H9 (cell line): ENCODE measurements at regions not wholly inside any gene's neighbourhood (a gene's known extent, or its start where the extent isn't known, plus 50 kb on each side); places are given as distances from the start of the nearest gene placed in this dataset.

Source experiments
- DNase-seq: peaks from one replicate; pipeline ENCODE4 v3.0.0-alpha.2; 2017
- H2AFZ ChIP-seq: one replicate; pipeline ENCODE4 v1.6.1; 2013; ENCODE audit warnings: mild to moderate bottlenecking, low read length, control low read depth, moderate library complexity
- H2AK5ac ChIP-seq: 2 replicates; pipeline ENCODE4 v1.6.1; 2013; ENCODE audit warnings: low read length, control low read depth, mixed read lengths; ENCODE audit not compliant: insufficient read length
- H2BK120ac ChIP-seq: one replicate; pipeline ENCODE4 v1.6.1; 2013; ENCODE audit warnings: low read depth, mild to moderate bottlenecking, low read length, control low read depth, inconsistent platforms; ENCODE audit not compliant: poor library complexity, severe bottlenecking
- H2BK12ac ChIP-seq: 2 replicates; pipeline ENCODE4 v1.6.1; 2013; ENCODE audit warnings: low read length, control low read depth, mixed read lengths, low read depth; ENCODE audit not compliant: insufficient read length
- H2BK15ac ChIP-seq: 2 replicates; pipeline ENCODE4 v1.6.1; 2013; ENCODE audit warnings: low read depth, low read length, control low read depth
- H2BK20ac ChIP-seq: one replicate; pipeline ENCODE4 v1.6.1; 2013; ENCODE audit warnings: low read depth, mild to moderate bottlenecking, low read length, control low read depth, inconsistent platforms; ENCODE audit not compliant: poor library complexity, severe bottlenecking
- H2BK5ac ChIP-seq: 2 replicates; pipeline ENCODE4 v1.6.1; 2013; ENCODE audit warnings: low read length, control low read depth, mixed read lengths; ENCODE audit not compliant: insufficient read length
- H3K14ac ChIP-seq: 2 replicates; pipeline ENCODE4 v1.6.1; 2013; ENCODE audit warnings: low read length, control low read depth; ENCODE audit not compliant: insufficient read depth
- H3K18ac ChIP-seq: 2 replicates; pipeline ENCODE4 v1.6.1; 2013; ENCODE audit warnings: low read depth, mild to moderate bottlenecking, mixed read lengths, low read length, control low read depth; ENCODE audit not compliant: insufficient read length
- H3K23ac ChIP-seq: 2 replicates; pipeline ENCODE4 v1.6.1; 2013; ENCODE audit warnings: low read length, control low read depth, mixed read lengths, low read depth; ENCODE audit not compliant: insufficient read length
- H3K23me2 ChIP-seq: 2 replicates; pipeline ENCODE4 v1.6.1; 2013; ENCODE audit warnings: low read depth, mild to moderate bottlenecking, mixed read lengths, low read length, control low read depth; ENCODE audit not compliant: insufficient read length, poor library complexity, severe bottlenecking
- H3K27ac ChIP-seq: 2 replicates; pipeline ENCODE4 v1.5.1; 2013; ENCODE audit warnings: low read length, control low read depth, mixed read lengths, low read depth; ENCODE audit not compliant: insufficient read length
- H3K27me3 ChIP-seq: 2 replicates; pipeline ENCODE4 v1.6.1; 2013; ENCODE audit warnings: low read length, control low read depth, inconsistent platforms; ENCODE audit not compliant: insufficient read depth
- H3K4ac ChIP-seq: 2 replicates; pipeline ENCODE4 v1.6.1; 2013; ENCODE audit warnings: low read depth, mild to moderate bottlenecking, control low read depth, inconsistent platforms, low read length, moderate library complexity
- H3K4me1 ChIP-seq: 2 replicates; pipeline ENCODE4 v1.6.1; 2013; ENCODE audit warnings: low read length, control low read depth, inconsistent platforms; ENCODE audit not compliant: insufficient read depth
- H3K4me2 ChIP-seq: 2 replicates; pipeline ENCODE4 v1.6.1; 2013; ENCODE audit warnings: low read length, control low read depth, mixed read lengths; ENCODE audit not compliant: insufficient read length, insufficient read depth
- H3K56ac ChIP-seq: 2 replicates; pipeline ENCODE4 v1.6.1; 2013; ENCODE audit warnings: low read depth, mild to moderate bottlenecking, mixed read lengths, low read length, control low read depth; ENCODE audit not compliant: insufficient read length
- H3K79me1 ChIP-seq: 2 replicates; pipeline ENCODE4 v1.6.1; 2013; ENCODE audit warnings: low read depth, mild to moderate bottlenecking, moderate library complexity, low read length, control low read depth, inconsistent platforms; ENCODE audit not compliant: insufficient read depth, poor library complexity, severe bottlenecking
- H3K79me2 ChIP-seq: 2 replicates; pipeline ENCODE4 v1.6.1; 2013; ENCODE audit warnings: low read length, control low read depth, inconsistent platforms; ENCODE audit not compliant: insufficient read depth
- H3K9ac ChIP-seq: 2 replicates; pipeline ENCODE4 v1.6.1; 2013; ENCODE audit warnings: low read length, control low read depth, mixed read lengths; ENCODE audit not compliant: insufficient read length; ENCODE audit errors: extremely low read depth
- H3K9me3 ChIP-seq: one replicate; pipeline ENCODE4 v1.6.1; 2013; ENCODE audit warnings: low read depth, low read length, inconsistent platforms; ENCODE audit not compliant: control insufficient read depth
- H3T11ph ChIP-seq: one replicate; pipeline ENCODE4 v1.6.1; 2013; ENCODE audit warnings: mild to moderate bottlenecking, low read length, control low read depth, inconsistent platforms
- H4K20me1 ChIP-seq: one replicate; pipeline ENCODE4 v1.6.1; 2013; ENCODE audit not compliant: control insufficient read depth, insufficient read length, insufficient read depth
- H4K5ac ChIP-seq: 2 replicates; pipeline ENCODE4 v1.6.1; 2013; ENCODE audit warnings: low read depth, mild to moderate bottlenecking, mixed read lengths, low read length, control low read depth; ENCODE audit not compliant: insufficient read length
- H4K8ac ChIP-seq: replicated peaks from 2 replicates; pipeline ENCODE4 v1.6.1; 2013; ENCODE audit warnings: low read length, control low read depth, mixed read lengths, low read depth; ENCODE audit not compliant: insufficient read length
- H4K91ac ChIP-seq: 2 replicates; pipeline ENCODE4 v1.6.1; 2013; ENCODE audit warnings: low read depth, mild to moderate bottlenecking, moderate library complexity, mixed read lengths, low read length, control low read depth; ENCODE audit not compliant: insufficient read length
- H3K27ac Mint-ChIP-seq, 3 experiments: 2 replicates in 2 of 3; 3 replicates in 1 of 3; pipeline ENCODE4 v1.8.0; 2020 to 2021; ENCODE audit warnings: mixed read lengths in 3 of 3, mild to moderate bottlenecking in 1 of 3, moderate library complexity in 1 of 3
- H3K27me3 Mint-ChIP-seq: 2 replicates; pipeline ENCODE4 v1.8.0; 2021; ENCODE audit warnings: low read depth, mild to moderate bottlenecking, moderate library complexity, mixed read lengths
- H3K36me3 Mint-ChIP-seq, 3 experiments: 2 replicates in 2 of 3; 3 replicates in 1 of 3; pipeline ENCODE4 v1.8.0; 2020 to 2021; ENCODE audit warnings: low read depth in 3 of 3, mixed read lengths in 3 of 3; ENCODE audit not compliant: insufficient read depth in 1 of 3
- H3K4me1 Mint-ChIP-seq, 2 experiments: 2 replicates each; pipeline ENCODE4 v1.8.0; 2020; ENCODE audit warnings: mixed read lengths in 2 of 2
- H3K4me3 Mint-ChIP-seq, 2 experiments: 2 replicates in 1 of 2; 3 replicates in 1 of 2; pipeline ENCODE4 v1.8.0; 2020 to 2021; ENCODE audit warnings: mild to moderate bottlenecking in 2 of 2, mixed read lengths in 2 of 2, moderate library complexity in 1 of 2
- H3K9me3 Mint-ChIP-seq, 2 experiments: 2 replicates in 1 of 2; 3 replicates in 1 of 2; pipeline ENCODE4 v1.8.0; 2020; ENCODE audit warnings: mild to moderate bottlenecking in 2 of 2, mixed read lengths in 2 of 2, moderate library complexity in 1 of 2
- WGBS: extraction: QIAGEN DNeasy Blood & Tissue Kit; methylation state at CpG from one replicate; pipeline ENCODE4 v1.1.7; 2013; ENCODE audit warnings: missing lambda C conversion rate, low lambda C conversion rate, mixed read lengths; ENCODE audit not compliant: insufficient read length; ENCODE audit errors: extremely low coverage; 5-methylcytosine and 5-hydroxymethylcytosine counted together
- TF ChIP-seq, protein P1 (sequence below): fragments of 200-600 bp; sonication (generic); conservative IDR thresholded peaks from 3 replicates; pipeline ENCODE4 v1.8.0; 2021; ENCODE audit warnings: antibody characterized with exemption, mild to moderate bottlenecking

DNA sequence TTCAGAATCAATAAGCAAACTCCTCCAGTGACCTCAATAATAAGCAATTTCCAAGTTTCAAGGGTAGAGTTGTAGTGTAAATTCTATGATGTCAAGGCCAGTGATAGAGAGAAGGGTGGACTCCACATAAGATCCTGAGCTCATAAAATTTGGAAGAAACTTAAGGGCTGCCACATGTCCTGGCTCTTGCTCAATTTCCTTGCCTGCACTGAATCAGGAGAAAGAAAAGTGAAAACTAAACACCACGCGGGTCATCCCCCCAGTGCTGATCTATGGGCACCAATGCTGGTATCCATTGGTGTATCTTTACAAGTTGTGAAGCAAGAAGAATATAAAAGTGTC, 392.0 kb upstream of the INTU start:
- Histone ChIP-seq H3K4me1 (no peaks in the 10 kb centered on the region), H2BK20ac (no peak overlapping the region), H3K56ac (no peak overlapping the region), H3T11ph (no peak overlapping the region), H3K23ac (no peak overlapping the region), H3K27me3 (no peaks in the 10 kb centered on the region), H2AK5ac (no peak overlapping the region), H2BK15ac (no peak overlapping the region), H4K91ac (no peak overlapping the region), H3K4me2 (no peak overlapping the region), H4K8ac (no peak overlapping the region), H4K5ac (no peak overlapping the region), H2AFZ (no peak overlapping the region), H3K4ac (no peak overlapping the region), H3K23me2 (no peaks in the 10 kb centered on the region), H3K9me3 (no peaks in the 10 kb centered on the region), H3K79me2 (no peaks in the 10 kb centered on the region), H3K14ac (no peak overlapping the region), H2BK120ac (no peak overlapping the region), H2BK5ac (no peak overlapping the region), H3K18ac (no peak overlapping the region), H4K20me1 (no peaks in the 10 kb centered on the region), H3K79me1 (no peaks in the 10 kb centered on the region), H3K9ac (no peak overlapping the region), H3K27ac (no peak overlapping the region), H2BK12ac (no peak overlapping the region)
- no peaks in the 10 kb centered on the region for H3K4me1 Mint-ChIP-seq
- no CpG with 5 or more reads among the region's 2 CpGs for WGBS
- no peaks in the 10 kb centered on the region for H3K9me3 Mint-ChIP-seq
- DNase-seq: no peak
- TF ChIP-seq, protein P1, sequence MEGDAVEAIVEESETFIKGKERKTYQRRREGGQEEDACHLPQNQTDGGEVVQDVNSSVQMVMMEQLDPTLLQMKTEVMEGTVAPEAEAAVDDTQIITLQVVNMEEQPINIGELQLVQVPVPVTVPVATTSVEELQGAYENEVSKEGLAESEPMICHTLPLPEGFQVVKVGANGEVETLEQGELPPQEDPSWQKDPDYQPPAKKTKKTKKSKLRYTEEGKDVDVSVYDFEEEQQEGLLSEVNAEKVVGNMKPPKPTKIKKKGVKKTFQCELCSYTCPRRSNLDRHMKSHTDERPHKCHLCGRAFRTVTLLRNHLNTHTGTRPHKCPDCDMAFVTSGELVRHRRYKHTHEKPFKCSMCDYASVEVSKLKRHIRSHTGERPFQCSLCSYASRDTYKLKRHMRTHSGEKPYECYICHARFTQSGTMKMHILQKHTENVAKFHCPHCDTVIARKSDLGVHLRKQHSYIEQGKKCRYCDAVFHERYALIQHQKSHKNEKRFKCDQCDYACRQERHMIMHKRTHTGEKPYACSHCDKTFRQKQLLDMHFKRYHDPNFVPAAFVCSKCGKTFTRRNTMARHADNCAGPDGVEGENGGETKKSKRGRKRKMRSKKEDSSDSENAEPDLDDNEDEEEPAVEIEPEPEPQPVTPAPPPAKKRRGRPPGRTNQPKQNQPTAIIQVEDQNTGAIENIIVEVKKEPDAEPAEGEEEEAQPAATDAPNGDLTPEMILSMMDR: no peak
- no peak overlapping the region for H3K4me3 Mint-ChIP-seq
- H3K36me3 Mint-ChIP-seq: no peaks in the 10 kb centered on the region
- no peak overlapping the region for H3K27ac Mint-ChIP-seq
- no peaks in the 10 kb centered on the region for H3K27me3 Mint-ChIP-seq
